Activated CD8-positive, alpha-beta memory T cell treated with anti-CD3 and anti-CD28 coated beads for 4 hours (primary cell): ENCODE measurements at regions not wholly inside any gene's neighbourhood (a gene's known extent, or its start where the extent isn't known, plus 50 kb on each side); places are given as distances from the start of the nearest gene placed in this dataset.
"Not testable (repeated sequence)": the region's sequence is repeated elsewhere in the genome, so short reads cannot be mapped to it uniquely, and the experiment has no call there.

Experiments
- DNase-seq, 2 donors: peaks; one replicate each; pipeline ENCODE4 v3.0.0-alpha.2; 2020; ENCODE audit warnings: low read depth in 2 of 2

DNA sequence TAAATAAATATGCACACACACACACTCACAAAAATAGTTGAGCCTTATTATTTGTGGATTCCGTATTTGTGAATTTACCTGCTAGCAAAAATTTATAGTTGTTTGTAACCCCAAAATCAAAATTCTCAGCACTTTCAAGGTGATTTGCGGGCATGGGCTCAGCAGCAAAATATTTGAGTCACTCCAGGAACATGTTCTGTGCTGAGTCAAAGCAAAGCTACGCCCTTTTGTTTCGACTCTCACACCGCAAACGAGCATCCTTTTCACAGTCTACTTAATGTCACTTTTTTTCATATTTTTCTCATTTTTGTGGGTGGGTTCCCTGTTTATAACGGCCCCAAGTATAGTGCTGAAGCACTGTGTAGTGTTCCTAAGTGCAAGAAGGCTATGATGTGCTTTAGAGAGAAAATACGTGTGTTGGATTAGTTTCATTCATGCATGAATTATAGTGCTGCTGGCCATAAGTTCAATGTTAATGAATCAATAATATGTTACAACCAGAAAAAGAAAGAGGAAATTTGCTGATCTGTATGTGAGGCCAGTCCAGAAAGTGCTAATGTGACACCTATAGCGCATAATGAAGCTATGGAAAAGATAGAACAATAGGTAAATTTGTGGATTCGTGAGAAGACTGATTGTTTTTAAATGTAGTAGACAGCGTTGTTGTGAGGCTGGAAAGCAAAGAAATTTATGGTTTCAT lies 723.2 kb upstream of the AGA start:
- DNase-seq: no peak

GRCh38 chr4:178165951-178166308 lies 723.7 kb upstream of the AGA start:
- DNase-seq: no peak

GRCh38 chr4:178173771-178174170 lies 731.5 kb upstream of the AGA start:
- no peak for DNase-seq

DNA sequence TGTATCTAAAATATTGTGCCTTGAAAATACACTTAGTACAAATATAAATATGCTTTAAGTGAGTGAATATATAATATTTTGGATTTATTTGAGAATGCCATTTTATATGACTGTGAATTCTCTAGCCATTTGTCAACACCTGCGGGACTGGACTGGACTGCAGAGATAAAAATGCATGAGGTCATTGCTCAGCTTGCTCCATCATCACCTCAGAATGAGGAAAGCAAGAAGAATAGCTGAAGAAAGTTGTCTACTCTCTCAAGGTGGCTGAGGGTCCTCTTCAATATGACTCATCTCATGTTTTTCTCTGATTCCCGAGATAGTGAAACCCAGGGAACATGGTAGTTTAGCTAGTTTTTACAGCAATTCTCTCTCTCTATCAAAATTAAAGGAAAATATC lies 732.5 kb upstream of the AGA start:
- no peak for DNase-seq

GRCh38 chr4:178185517-178185916 lies 743.3 kb upstream of the AGA start:
- no peak for DNase-seq

GRCh38 chr4:178192611-178193010 lies 750.4 kb upstream of the AGA start:
- no peak for DNase-seq

- no peak for DNase-seq
These were observed 754.6 kb upstream of the AGA start for GRCh38 chr4:178196751-178197374.

DNA sequence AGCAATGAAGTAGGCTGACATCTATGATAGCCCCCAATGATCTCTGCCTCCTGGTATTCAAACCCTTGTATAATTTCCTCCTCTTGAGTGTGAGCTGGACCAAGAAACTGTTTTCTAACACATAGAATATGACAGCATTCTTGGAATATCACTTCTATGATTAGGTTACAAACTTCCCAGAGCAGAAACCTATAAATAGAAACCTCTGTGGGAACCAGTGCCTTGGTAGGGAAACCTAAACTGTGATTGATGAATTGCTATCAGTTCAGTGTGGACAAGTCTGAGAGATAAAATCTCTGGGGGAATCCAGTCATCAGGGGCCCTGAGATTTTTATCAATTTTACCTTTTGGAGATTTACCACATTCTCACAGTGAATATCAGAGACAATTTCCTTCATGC lies 756.5 kb upstream of the AGA start:
- DNase-seq: no peak

DNA sequence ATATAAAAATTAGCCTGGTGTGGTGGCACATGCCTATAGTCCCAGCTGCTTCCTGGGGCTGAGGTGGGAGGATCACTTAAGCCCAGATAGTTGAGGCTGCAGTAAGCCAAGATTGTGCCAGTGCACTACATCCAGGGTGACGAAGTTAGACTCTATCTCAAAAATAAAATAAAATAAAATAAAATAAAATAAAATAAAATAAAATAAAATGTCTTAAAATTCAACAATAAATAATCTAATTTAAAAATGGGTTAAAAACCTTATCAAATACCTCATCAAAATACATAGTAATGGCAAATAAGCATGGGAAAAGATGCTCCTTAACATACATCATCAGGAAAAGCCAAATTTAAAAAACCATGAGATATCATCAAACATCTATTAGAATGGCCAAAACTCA lies 760.2 kb upstream of the AGA start:
- no peak for DNase-seq

DNA sequence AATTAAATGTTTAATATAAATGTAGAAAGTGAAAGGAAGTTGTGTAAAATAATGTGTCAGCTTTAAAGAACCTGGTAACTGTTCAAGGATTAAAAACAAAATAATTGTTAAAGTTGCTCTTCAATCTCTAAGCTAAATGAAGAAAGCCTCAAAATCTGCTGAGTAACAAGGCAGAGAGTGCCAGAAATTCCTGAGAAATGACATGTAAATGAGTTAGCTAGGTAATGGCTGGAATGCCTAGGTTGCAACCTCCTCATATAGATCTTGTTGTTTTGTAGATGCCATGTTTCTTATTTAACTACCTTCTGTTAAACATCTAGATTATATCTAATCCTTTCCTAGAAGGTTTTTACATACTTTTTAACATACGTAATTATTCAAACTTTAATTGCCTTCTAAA lies 763.6 kb upstream of the AGA start:
- no peak for DNase-seq

DNA sequence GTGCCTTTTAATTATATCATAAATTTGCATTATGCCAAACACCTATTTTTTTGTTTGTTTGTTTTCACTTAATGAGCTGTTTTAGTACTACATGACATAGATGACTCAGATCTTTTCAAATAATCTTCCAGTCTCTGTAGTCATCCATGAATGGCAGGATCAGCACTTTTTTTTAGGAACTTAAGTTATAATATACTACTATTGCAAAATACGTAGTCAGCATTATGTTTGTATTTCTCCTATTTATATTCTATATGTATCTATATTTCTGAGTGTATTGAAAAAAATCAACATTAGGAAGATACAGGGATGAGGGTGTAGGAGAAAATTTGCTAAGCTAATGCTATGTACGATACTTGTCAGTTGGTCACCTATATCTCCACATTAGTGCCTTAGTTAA lies 773.1 kb upstream of the AGA start:
- DNase-seq: no peak

- DNase-seq: no peak
These were observed 773.5 kb upstream of the AGA start for GRCh38 chr4:178215763-178216162.

DNA sequence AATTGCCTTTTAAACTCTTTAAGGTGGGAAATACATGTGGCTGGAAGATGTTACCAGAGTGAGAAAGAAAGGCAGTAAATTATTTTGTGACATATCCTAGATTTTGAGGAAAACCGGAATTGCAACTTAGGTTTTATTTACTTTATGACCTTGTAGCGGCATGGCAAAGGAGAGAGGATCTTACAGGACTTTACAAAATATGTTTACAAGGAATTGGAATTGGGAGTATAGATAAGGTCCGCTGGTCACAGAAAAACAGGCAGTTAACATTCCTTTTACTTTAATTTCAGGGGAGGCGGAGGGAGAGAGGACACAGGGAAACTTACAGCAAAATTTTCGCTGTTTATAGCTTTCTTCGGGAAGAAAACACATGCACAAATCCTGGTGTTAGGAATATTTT lies 784.2 kb upstream of the AGA start:
- not testable (repeated sequence) for DNase-seq

GRCh38 chr4:178233906-178234305 lies 791.7 kb upstream of the AGA start:
- no peak for DNase-seq

GRCh38 chr4:178240891-178241290 lies 798.7 kb upstream of the AGA start:
- no peak for DNase-seq

GRCh38 chr4:178241601-178242118 lies 799.4 kb upstream of the AGA start:
- DNase-seq: no peak

GRCh38 chr4:178242655-178243054 lies 800.4 kb upstream of the AGA start:
- DNase-seq: no peak

DNA sequence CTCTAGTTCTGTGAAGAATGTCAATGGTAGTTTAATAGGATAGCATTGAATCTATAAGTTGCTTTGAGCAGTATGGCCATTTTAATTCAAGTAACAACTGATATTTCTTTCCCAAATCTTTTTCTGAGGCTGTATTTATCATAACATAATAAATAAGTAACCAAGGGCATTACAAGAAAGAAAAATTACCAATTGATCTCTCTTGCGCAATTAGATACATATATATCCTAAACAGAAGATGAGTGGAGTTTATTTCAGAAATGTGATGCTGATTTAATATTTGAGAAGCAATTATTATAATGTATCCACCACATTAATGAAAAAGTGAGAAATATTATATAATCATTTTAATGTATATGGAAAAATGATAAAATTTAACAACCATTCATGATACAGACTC lies 802.5 kb upstream of the AGA start:
- DNase-seq: no peak

GRCh38 chr4:178255172-178255571 lies 812.9 kb upstream of the AGA start:
- no peak for DNase-seq

- DNase-seq: no peak
These were observed 816.4 kb upstream of the AGA start for GRCh38 chr4:178258603-178259002.

DNA sequence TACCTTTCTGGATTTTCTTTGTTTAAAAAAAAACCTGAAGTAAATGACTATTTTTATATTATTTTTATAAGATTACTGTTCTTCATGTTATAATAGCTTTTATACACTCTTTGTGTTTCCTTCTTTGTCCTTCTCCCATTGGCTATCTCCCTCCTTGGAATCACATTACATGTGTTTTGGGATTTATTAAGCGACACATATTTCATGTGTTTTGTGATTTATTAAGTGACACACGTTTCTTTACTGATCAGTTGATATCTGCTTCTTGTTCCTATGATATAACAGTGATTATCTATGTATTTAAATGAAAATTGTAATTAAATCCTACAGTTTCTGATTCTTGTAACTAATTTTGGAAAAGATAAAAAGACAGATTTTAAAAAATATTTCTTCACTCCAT lies 817.3 kb upstream of the AGA start:
- DNase-seq: no peak

DNA sequence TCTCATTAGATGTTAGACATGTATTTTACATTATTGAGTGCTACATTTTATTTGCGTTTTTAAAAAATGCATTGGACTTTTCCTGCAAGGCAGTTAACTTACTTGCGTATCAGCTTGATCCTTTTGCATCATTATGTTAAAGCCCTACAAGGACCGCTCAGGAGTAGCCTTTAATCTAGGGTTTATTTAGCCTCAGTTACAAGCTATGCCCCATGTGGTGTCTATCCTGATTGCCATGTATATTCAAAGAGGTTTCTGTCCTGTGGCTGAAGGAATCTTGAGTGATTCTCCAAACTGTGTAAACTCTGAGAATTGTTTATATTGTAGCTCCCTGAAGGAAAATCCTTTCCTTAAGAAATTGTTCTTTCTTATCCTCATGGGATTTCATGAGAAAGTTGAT lies 821.8 kb upstream of the AGA start:
- DNase-seq: no peak

DNA sequence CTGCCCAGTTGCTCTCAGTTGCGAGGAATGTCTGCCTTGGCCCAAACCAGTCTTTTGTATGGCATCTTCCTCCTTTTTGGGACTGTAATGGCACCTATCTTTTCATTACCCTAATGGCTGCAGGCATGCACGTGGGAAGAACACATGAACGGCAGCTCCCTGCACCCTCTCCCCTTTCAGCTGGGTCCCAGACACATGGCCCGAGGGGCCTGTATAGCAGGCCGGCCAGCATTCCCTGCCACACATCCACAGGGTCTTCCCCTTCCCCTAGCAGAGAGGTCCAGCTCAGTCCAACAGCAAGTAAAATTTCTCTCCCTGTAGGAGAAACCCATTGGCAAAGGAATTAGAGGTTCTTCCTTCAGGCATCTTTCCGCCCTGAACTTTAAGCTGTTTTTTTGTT lies 829.1 kb upstream of the AGA start:
- DNase-seq: no peak

DNA sequence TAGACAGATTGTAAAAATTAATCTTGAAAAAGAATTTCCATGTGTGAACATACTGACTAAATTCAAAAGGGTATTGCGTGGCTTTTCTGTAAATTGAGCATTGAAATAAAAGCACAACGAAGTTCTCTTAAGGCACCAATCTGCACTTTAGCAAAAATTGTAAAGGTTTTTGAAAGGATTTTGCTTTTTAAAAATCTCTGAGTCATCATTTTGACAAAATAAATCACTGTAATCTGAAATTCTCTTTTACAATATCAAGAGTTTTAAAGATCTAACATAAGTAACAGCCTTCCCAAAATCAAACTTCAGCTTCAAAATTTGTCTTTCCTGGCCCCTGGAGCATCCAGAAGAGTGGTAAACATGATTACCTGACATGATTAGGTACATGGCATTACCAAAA lies 830.9 kb upstream of the AGA start:
- no peak for DNase-seq
